ENCODE measurements at regions not wholly inside any gene's neighbourhood (a gene's known extent, or its start where the extent isn't known, plus 50 kb on each side); places are given as distances from the start of the nearest gene placed in this dataset.

GRCh38 chr13:46948338-46948737 lies 51.5 kb upstream of the HTR2A start:
- DNase-seq: no peak

- no peak for DNase-seq
These were observed 50.8 kb upstream of the HTR2A start for GRCh38 chr13:46947425-46948191.
